Thyroid gland (tissue), 4 donors: ENCODE measurements at regions not wholly inside any gene's neighbourhood (a gene's known extent, or its start where the extent isn't known, plus 50 kb on each side); places are given as distances from the start of the nearest gene placed in this dataset.

Experiments used
- CTCF ChIP-seq, 6 experiments: fragments of 200-600 bp in 3 of 6; fragments of 450-650 bp in 3 of 6; sonication (generic) in 3 of 6; IDR thresholded peaks; one replicate each; pipeline ENCODE4 v1.5.1; 2016 to 2019; ENCODE audit warnings: antibody characterized with exemption in 6 of 6, mild to moderate bottlenecking in 2 of 6, inconsistent platforms in 1 of 6, moderate library complexity in 1 of 6
- POLR2A ChIP-seq, 2 donors: fragments of 450-650 bp; IDR thresholded peaks; one replicate each; pipeline ENCODE4 v1.6.1; 2017; ENCODE audit warnings: antibody characterized with exemption in 2 of 2, mild to moderate bottlenecking in 2 of 2, moderate library complexity in 1 of 2

- TF ChIP-seq CTCF (IDR thresholded peaks at IDR 0.05) (no peak), POLR2A (IDR thresholded peaks at IDR 0.05) (no peak)
Measured at GRCh38 chr2:53475321-53475720, 292.3 kb upstream of the CHAC2 start.
